ENCODE measurements at regions not wholly inside any gene's neighbourhood (a gene's known extent, or its start where the extent isn't known, plus 50 kb on each side); places are given as distances from the start of the nearest gene placed in this dataset.

DNA sequence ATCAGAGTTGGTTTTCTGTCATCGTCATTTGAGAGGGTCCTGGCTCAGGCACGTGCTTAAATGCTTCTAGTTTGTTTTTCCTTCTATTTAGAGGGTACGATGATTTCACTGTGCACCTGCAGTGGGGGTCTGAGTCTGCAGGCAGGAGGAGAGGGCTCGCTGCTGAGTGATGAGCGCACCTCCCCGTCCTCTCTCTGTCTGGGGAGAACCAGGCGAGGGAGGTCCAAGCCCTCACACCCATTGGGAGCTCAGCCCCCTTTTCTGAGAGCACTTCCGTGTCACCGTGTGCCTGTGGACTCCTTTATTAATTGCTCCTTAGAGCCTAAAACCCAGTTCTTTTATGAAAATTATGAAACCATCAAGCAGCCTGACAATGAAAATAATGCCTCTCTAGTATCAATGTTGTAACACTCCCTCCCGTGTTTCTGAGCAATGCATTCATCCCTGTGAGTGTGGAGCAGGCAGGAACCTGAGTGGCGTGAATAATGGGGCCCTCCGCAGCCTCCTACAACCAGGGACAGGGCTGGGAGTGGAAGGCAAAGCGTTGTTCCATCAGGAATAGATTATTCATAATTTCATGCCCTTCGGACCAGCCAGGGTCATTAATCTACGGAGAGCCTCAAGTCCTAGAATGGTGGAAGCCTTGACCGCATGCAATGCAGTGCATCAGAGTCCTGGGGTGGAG is 191.6 kb downstream of the UQCRFS1 start:
- TF ChIP-seq CTCF (IDR thresholded peaks at IDR 0.05): no peak
- TF ChIP-seq POLR2A (IDR thresholded peaks at IDR 0.05): no peak
- TF ChIP-seq POLR2AphosphoS5 (IDR thresholded peaks at IDR 0.05): no peak
